HG03060 (cell line): ENCODE measurements at regions not wholly inside any gene's neighbourhood (a gene's known extent, or its start where the extent isn't known, plus 50 kb on each side); places are given as distances from the start of the nearest gene placed in this dataset.
"Not testable (repeated sequence)": the region's sequence is repeated elsewhere in the genome, so short reads cannot be mapped to it uniquely, and the experiment has no call there.

Experiments
- ATAC-seq: cut with Tn5 transposase; IDR thresholded peaks from one replicate; pipeline ENCODE4 v1.9.1; 2021; ENCODE audit warnings: low read depth, moderate number of reproducible peaks; ENCODE audit not compliant: unreplicated experiment

DNA sequence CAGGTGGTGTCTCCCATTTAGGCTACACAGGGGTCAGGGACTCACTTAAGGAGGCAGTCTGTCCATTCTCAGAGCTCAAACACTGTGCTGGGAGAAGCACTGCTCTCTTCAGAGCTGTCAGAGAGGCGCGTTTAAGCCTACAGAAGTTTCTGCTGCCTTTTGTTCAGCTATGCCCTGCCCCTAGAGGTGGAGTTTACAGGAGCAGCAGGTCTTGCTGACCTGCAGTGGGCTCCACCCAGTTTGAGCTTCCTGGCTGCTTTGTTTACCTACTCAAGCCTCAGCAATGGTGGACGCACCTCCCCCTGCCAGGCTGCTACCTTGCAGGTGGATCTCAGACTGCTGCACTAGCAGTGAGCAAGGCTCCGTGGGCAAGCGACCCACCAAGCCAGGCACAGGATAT, 260.1 kb downstream of the MEF2C start:
- not testable (repeated sequence) for ATAC-seq

DNA sequence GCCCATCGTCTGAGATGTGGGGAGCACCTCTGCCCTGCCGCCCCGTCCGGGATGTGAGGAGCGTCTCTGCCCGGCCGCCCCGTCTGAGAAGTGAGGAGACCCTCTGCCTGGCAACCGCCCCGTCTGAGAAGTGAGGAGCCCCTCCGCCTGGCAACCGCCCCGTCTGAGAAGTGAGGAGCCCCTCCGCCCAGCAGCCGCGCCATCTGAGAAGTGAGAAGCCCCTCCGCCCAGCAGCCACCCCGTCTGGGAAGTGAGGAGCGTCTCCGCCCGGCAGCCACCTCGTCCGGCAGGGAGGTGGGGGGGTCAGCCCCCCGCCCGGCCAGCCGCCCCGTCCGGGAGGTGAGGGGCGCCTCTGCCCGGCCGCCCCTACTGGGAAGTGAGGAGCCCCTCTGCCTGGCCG, 267.2 kb downstream of the MEF2C start:
- not testable (repeated sequence) for ATAC-seq

DNA sequence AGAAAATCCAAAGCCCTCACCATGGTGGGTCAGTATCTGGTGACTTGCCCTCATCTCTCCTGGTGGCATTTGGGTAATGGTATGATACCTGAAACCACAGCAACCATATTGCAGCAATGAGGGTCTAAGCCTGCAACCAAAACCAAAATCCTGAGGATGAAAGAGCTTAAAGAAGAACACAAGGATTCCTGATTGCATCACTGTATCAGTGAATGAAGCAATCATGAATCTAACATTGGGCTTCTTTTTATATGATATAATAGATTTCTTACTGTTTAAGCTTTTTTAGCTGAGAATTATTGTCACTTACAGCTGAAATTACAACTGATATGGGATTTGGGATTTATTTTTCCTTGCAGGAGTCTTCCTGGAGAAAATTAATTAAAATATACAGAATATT, 269.9 kb downstream of the MEF2C start:
- ATAC-seq, result no peak

DNA sequence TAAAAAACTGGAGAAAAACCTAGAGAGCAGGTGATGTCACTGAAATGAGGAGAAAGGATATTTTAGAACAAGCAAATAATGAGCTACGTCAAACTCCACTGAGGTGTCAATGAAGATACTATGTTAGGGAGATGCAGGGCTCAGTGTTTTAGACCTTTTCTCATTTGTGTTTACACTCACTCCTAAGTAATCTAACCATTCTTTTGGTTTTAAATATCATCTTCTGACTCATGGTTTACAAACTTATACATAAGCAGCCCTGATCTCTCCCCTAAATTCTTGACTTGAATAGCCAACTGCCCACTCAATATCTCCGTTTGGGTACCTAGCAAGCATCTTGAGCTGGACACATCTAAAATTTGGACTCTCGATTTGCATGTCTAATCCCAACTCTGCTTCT, 272.4 kb downstream of the MEF2C start:
- ATAC-seq, result no peak

DNA sequence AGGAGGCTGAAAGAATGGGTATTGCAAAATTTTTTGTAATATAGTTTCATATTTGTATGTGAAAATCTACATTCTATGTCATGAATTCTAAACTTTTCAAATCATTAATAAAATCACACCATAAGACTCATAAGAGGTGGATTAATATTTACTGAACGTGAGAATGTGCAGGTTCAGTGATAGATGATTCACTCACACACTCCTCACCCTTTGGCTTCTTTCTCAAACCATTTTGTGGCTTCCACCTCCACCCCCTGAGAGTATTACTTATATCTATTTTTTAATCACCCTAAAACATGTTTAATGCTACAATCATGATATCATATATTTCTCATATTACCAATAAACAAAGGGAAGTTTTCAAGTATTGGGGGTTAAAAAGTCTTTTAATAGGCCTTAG, 275.5 kb downstream of the MEF2C start:
- ATAC-seq, result no peak

DNA sequence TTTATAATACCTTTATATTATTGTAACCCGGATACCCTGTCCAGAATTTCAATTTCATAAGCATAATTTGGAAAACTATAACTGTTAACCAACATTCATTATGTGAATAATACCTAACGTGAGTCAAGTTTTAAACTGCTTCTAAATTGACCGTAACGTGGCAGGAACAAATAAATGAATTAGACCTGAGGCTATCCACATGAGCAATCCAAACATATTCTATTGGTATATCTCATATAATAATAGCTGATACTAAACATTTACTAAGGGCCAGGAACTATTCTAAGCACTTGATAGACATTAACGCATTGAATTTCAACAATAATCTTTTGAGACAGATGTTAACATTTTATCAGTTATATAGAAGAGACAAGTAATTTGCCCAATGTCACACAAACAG, 276.4 kb downstream of the MEF2C start:
- no peak for ATAC-seq

DNA sequence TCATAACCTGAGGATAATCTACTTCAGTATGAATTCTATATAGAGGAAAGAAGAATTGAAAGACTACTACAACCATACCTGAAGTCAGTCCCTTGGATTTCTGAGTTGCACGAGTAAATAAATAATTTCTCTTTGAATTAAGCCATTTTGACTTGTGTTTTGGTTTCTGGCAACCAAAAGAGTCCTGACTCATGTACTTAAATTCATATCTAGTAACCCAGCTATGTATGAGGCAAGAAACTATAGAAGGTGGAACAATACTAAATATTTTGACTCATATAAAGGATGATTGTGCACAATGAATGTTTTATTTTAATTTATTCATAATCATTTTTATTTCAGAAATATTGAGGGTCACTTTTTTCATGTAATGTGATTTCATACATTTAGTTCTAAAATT, 276.8 kb downstream of the MEF2C start:
- no peak for ATAC-seq

DNA sequence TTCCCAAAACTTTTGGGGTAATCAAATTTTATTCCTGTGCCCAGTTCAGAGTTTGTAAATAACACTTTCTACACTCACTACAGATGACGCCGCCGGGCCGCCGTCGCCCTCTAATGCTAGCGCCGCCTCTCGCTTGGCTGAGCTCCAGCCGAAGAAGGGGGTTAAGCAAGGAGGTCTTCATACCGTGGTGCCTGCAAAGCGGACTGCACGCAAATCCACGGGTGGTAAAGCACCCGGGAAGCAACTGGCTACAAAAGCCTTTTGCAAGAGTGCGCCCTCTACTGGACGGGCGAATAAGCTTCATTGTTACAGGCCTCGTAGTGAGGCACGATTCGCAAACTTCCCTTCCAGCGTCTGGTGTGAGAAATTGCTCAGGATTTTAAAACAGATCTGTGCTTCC, 280.4 kb downstream of the MEF2C start:
- ATAC-seq, result no peak

DNA sequence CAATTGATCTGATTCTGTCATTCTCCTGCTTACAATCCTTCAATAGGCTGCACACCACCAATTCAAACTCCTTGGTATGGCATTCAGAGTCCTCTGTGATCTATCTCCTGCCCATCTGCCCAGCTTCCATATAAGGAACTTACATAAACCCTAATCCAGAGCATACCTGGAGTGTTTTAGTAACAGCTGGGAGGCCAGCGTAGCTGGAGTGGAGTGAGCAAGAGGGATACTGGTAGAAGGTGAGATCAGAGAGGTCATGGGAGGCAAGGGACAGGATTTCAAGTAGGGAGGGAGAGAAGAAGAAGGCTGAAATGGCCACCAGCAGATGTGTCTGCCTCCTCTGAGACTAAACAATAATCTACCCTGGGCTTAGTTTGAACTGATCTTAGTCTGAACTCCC, 288.5 kb downstream of the MEF2C start:
- no peak for ATAC-seq

DNA sequence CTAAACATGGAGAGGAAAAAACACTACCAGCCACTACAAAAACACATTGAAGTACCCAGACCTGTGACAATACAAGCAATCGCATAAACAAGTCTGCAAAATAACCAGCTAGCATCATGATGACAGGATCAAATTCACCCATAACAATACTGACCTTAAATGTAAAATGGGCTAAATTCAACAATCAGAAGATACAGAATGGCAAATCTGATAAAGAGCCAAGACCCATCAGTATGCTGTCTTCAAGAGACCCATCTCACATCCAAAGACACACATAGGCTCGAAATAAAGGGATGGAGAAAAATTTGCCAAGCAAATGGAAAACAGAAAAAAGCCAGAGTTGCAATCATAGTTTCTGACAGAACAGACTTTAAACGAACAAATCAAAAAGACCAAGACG, 294.4 kb downstream of the MEF2C start:
- ATAC-seq, result no peak

DNA sequence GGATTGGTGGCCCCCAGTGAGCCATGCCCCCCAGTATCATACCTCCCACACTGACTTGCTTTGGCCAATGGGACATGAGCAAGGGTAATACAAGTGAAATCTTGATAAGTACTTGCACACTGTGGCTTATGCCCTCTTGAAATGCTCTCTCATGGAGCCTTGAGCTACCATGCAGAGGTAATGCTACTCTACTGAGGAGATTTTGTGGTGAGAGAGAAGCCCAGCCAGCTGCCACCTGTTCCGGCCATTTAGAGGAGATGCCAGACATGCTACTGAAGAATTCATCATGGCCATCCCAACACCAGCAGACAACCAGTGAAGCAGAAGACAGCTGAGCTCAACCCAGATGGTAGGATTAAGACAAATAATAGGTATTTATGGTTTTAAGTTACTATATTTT, 299.5 kb downstream of the MEF2C start:
- ATAC-seq, result no peak

DNA sequence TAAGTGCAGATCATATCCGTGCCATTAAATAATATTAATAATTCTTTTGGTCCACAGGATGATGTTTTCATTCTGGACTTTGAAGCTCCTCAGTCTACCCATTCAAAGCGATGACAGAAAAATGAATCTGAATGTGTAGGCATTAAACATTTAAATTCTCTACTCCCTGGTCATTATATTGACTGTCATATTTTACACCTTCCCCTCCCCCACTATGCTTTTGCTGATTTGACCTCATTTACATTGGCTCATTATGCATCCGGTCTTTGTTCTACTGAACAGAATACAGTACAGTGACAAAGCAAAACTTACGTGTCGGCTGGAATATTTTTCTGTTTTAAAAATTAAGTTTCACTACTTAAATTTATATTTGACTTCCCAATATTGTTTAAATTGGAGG, 289.7 kb upstream of the TMEM161B start:
- no peak for ATAC-seq

DNA sequence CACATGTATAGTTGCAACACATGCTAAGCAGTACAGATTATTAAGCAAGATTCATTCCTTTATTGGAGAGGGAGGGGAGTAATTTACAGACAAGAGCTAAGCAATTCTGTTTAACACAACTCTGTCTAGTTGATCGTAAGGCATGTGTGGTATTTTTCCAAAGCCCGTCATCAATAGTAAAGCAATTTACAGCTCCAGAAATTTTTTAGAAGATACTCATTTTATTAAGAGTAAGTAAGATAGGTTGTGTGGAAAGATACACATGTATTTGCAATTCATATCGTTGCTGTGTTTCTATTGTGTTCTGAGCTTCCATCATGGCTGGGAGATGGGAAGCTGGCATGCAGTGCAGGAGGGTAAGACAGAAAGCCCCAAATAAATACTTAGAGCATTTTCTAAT, 289.2 kb upstream of the TMEM161B start:
- no peak for ATAC-seq

DNA sequence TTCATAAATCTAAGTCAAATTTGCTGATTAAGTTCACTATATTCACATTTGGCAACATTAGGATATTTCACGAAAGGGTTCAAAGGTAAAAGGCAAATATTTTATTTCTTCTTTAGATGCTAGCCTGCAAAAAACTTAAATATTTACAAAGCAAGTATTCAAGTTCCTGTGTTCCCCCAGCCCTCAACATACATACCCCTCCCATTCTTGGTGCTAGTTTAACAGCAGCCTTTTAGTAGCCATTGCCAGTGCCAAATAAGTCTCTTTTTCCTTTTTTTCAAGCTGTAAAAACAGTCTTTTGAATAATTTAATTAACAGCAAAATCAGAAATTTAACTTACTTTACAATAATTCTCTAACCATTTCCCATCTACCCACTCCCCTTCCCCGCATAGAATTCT, 288.5 kb upstream of the TMEM161B start:
- no peak for ATAC-seq

DNA sequence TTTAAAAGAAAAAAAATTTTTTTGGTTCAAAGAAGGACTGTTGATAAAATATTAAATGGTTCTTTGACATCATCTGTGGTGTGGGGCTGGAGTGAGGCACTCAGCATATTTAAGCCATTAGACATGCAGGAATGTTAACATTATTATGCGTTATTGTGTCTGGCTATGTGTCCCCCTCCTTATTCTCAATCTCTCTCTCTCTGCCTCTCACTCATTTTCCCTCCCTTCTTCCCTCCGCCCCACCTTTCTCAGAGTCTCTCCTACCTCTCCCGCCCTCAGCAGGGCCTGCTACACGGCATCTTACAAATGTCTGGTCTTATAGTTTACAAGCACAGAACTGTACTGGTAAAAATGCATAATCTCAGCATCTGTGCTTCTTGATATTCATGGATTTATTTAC, 287.8 kb upstream of the TMEM161B start:
- no peak for ATAC-seq

DNA sequence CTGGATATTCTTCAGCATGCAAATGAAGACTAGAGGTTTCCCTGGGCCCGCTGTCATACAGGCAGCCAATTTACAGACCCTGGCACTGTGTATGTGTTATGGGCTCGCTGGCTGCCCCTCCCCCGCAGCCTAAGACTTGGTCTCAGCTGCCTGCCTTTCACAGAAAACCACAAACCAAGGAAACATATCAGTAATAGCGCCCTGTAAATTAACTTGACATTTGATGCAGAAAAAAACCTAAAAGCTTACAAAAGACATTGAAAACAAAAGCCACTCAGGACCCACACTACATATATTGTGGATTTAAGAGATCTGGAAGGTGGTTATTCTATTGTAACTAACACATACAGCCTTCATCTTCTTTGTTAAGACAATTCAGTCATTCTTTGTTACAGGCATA, 287.0 kb upstream of the TMEM161B start:
- no peak for ATAC-seq

DNA sequence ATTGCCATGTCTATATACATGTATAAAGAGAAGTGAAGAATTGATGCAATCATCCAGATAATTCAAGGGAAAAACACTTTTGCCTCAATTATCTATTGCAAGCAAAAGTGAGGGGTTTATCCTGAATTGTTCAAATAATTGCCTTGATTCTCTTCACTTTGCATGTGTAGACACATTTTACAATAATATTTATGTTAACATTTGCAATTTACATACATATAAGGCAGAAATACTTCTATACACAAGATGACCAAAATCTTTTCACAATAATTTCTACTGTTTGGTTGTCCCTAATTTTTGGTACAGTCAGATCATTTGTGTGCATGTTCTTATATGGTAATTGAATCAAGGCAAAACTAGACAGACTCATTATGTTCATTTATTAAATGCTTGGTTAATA, 285.3 kb upstream of the TMEM161B start:
- ATAC-seq, result no peak

DNA sequence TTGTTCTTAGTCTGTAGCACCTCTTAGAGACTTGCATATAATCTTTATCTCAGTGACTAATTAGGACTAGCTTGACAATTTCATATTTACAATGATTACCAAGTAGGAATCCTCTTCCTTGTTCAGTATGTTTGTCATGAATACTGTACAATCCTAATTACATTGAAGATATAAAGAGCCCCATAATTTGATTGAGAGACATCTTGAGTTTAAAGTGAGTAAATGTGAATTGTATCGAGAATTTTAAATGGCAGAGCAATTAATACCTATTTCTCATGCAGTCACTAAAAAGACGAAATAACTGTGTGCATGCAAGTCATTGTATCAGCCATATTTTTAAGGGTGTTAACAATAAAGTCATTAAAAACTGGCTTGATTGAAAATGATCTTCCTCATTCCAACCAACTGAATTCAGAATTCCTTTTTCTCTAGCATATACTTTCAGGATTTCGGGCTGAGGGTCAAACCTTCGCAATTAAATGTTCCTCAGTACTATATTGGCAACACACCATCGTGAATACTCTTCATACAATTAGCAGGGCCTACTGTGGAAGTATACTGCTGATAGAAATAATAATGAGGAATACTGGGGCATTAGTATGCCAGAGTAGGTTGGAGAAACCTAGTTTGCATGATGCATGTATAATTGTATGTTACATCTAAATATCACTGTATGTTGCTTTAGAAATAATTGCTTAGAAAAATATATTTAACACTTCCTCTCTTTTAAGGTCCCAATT, 284.7 kb upstream of the TMEM161B start:
- no peak for ATAC-seq

DNA sequence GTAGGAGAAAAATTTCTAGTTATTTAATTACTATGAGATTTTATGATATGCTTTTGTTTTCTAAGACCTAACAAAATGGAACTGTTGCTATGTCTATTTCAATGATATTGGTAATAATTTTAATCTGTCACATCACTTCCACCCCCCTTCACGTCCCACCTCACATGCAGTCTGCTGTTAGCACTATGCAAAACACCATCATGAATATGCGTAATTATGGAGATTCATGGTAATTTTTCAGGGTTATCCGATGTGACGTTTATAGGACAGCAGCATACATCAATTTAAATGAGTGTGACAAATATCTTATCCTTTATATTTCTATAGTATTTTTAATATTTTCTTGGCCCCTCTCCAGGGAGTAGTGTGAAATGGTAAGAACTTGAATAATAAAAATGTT, 283.8 kb upstream of the TMEM161B start:
- ATAC-seq, result no peak

DNA sequence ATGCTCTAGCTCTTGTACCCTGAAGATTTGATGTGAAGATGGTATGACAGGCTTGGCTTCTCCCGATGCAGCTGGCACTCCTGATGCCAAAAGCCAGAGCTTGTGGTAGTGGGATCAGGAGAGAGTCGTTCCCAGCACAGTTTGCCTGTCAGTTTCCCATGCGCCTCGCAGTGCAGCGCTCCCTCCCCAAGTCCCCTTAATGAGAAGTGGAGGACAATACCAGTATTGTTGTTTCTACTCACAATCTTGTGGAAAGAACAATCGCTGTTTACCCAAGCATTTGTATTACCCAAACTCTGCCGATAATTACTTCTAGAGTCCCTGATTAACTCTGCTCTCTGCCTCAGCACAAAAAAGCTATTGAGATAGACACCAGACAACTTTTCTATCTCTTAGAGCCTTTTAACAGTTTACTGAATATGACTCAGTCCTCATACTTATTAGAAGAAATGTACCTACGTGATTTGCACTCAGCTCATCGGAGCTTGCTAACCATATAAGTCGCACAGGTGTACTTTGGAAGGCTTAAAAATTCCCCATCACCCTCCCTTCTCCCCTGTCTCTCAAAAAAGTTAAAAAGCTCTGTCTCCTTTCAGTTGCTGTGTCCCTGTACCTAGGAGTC, 283.2 kb upstream of the TMEM161B start:
- no peak for ATAC-seq

DNA sequence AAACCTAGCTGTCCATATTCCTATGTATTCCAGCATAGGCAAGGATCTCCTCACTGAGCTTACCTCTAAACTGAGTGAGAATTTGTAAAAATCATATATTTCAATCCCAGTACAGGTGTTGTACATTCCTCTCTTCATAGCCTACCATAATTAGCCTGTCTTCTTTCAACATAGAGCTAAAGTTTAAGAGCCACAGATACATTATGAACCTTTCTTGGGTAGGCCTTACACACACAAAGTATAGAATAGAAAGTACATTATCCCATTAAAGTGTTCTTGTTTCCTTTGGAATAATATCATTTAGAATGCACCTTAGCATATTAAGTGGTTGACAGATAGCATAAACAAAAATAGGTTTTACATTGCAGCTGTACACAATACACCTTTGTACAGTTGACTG, 282.1 kb upstream of the TMEM161B start:
- ATAC-seq, result no peak

DNA sequence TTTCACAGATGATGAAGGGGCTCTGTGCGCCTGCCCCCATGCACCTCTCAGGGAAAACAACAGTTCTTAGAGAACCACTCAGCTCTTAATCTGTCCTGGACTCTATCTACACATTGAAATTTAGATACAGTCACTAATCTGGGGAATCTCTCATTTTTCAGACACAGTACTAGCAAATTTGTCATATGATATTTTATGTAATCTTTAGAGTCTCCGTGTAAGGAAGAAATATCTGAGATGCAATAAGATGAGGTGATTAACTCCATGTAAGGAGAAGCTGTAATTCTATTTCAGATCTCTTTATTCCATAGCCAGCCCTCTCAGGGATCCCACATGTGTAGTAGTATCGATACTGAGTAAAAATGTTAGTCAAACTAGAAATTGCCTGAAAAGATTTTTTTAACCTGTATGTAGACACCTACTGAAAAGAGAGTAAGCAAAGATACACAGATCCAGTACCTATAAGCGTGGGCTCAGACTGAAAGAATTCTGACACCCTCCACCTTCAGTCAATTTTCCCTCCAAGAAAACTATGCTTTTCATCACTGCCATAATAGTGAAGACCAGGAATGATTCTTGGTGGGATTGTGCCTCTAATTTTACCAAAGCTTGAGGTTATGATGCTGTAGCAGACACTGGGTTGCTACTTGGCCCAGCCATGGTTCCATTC, 279.6 kb upstream of the TMEM161B start:
- no peak for ATAC-seq
